LNCaP clone FGC (cell line): ENCODE measurements at regions not wholly inside any gene's neighbourhood (a gene's known extent, or its start where the extent isn't known, plus 50 kb on each side); places are given as distances from the start of the nearest gene placed in this dataset.
"Not testable (repeated sequence)": the region's sequence is repeated elsewhere in the genome, so short reads cannot be mapped to it uniquely, and the experiment has no call there.

Source experiments
- DNase-seq: peaks from one replicate; pipeline ENCODE4 v3.0.0-alpha.2; 2011; ENCODE audit warnings: low read depth
- H3K4me3 ChIP-seq: 2 replicates; pipeline ENCODE4 v1.5.1; 2011; ENCODE audit warnings: mild to moderate bottlenecking, low read depth, low read length, control low read depth
- CTCF ChIP-seq: IDR thresholded peaks from 2 replicates; pipeline ENCODE4 v1.5.1; 2012; ENCODE audit warnings: mild to moderate bottlenecking; ENCODE audit not compliant: control insufficient read depth, insufficient read depth; ENCODE audit errors: extremely low read depth

DNA sequence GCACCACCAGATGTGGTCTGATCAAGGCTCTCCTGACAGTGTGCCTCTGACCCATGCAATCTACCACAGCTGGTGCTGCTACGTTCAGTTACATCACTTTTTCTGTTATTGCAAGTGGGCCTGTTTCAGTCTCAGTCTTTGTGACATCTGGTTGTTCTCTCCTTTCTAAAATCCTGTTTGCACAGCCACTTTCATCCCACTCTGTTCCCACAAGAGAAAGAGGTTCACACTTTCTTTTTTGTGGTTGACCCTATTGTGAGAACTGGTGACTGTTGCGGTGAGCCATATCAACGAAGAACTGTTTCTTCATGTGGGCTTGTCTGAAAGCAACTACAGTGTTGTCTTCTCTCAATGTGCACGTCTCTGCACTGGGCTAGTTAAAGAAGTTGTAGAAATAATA lies 342.8 kb upstream of the ARPP21 start:
- DNase-seq = no peak

GRCh38 chr3:35296944-35297343 lies 342.4 kb upstream of the ARPP21 start:
- DNase-seq = not testable (repeated sequence)

More for the DNA sequence above, 342.8 kb upstream of the ARPP21 start:
- H3K4me3 ChIP-seq = no peak overlapping the region
- TF ChIP-seq CTCF = no peak

DNA sequence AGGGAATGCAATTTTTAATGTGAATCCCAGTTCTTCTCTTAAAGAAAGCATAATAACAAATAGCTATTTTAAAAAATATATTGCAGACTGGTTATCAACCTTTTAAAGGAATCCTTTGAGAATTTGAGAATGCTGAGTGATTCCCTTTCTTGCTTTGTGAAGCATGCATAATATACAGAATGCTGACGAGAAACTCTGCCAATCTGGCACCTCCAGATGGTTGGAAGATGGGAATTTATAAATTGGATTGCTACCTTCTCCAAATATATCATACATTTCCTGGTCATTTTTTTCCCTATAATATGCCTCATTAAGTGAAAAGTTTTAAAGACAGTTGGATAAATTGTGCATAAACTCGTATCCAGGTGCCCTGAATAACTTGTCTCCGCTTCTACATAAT lies 333.9 kb upstream of the ARPP21 start:
- TF ChIP-seq CTCF = no peak
- H3K4me3 ChIP-seq = no peak overlapping the region
- DNase-seq = no peak

More at GRCh38 chr3:35296944-35297343, 342.4 kb upstream of the ARPP21 start:
- not testable (repeated sequence) for H3K4me3 ChIP-seq

DNA sequence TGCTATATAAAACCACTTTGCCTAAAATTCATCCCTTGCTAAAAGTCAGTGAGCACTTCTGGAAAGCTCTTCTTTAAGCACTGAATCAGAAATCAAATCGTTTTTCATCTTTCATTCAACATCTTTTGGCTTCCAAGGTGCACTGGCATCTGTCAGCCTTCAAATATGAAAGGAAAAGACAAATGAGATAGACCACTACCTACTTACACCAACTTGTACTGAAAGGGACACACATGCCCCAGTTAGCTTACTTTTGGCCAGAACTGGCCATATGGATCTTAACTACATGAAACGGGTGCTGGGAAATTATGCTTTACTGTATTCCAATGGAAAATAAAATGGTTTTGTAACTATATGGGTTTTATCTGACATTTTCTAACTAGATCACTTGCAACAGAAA lies 332.0 kb upstream of the ARPP21 start:
- no peak for DNase-seq
- no peak for TF ChIP-seq CTCF
- no peak overlapping the region for H3K4me3 ChIP-seq

GRCh38 chr3:35316841-35317240 lies 322.5 kb upstream of the ARPP21 start:
- not testable (repeated sequence) for DNase-seq, H3K4me3 ChIP-seq

- H3K4me3 ChIP-seq = no peak overlapping the region
- no peak for DNase-seq
- no peak for TF ChIP-seq CTCF
Measured at GRCh38 chr3:35320646-35321407, 318.5 kb upstream of the ARPP21 start.

DNA sequence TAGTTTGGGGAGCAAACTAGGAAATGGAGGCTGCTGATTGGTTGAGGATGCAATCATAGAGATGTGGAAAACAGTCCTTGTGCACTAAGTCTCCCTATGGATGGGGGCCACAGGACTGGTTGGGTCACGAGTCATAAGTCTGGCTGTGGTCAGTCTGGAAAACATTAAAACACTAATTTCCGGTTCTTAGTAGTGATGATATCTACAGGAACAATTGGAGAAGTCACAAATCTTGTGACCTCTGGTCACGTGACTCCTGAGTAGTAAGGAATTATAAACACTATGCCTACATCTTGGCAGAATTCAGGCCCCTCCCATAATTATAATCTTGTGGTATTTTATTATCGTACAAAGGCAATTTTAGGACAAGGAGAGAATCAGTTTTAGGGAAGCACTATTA lies 317.3 kb upstream of the ARPP21 start:
- TF ChIP-seq CTCF = no peak
- DNase-seq = no peak
- H3K4me3 ChIP-seq = no peak overlapping the region

DNA sequence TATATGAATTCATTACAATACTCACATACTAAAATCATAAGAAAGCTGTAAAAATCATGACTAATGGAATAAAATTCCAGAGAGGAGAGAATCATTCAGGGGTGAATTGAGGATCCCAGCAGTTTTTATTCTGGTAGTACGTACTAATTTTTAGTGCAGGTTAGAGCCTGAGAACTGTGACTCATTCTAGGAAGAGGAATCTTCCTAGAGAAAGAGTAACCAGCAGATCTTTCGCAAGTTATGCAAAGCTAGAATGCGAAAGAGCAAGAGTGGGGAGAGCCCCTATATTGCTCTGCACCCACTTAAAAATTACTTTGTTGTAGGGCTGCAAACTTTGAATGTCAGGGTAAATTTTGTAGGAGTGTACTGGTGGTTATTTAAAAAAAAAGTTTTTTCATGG lies 303.6 kb upstream of the ARPP21 start:
- no peak for DNase-seq
- no peak for TF ChIP-seq CTCF
- no peak overlapping the region for H3K4me3 ChIP-seq
